Mesendoderm (in vitro differentiated cells): ENCODE measurements at regions not wholly inside any gene's neighbourhood (a gene's known extent, or its start where the extent isn't known, plus 50 kb on each side); places are given as distances from the start of the nearest gene placed in this dataset.

Source experiments
- DNase-seq: peaks from one replicate; pipeline ENCODE4 v3.0.0; 2013
- H2AK5ac ChIP-seq: 2 replicates; pipeline ENCODE4 v1.6.1; 2013; ENCODE audit warnings: low read length, inconsistent platforms
- H2BK120ac ChIP-seq: 2 replicates; pipeline ENCODE4 v1.6.1; 2013; ENCODE audit warnings: low read depth, mild to moderate bottlenecking, low read length, moderate library complexity, mixed read lengths
- H2BK15ac ChIP-seq: replicated peaks from 2 replicates; pipeline ENCODE4 v1.6.1; 2013; ENCODE audit warnings: low read depth, mild to moderate bottlenecking, moderate library complexity
- H2BK5ac ChIP-seq: 2 replicates; pipeline ENCODE4 v1.6.1; 2013; ENCODE audit warnings: low read length, inconsistent platforms
- H3K18ac ChIP-seq: 2 replicates; pipeline ENCODE4 v1.6.1; 2013; ENCODE audit warnings: mild to moderate bottlenecking, low read length, mixed read lengths
- H3K23ac ChIP-seq: one replicate; pipeline ENCODE4 v1.6.1; 2013; ENCODE audit warnings: low read length
- H3K27ac ChIP-seq: 2 replicates; pipeline ENCODE4 v1.5.1; 2013; ENCODE audit warnings: low read depth, mild to moderate bottlenecking, inconsistent platforms, low read length, moderate library complexity
- H3K27me3 ChIP-seq: 2 replicates; pipeline ENCODE4 v1.6.1; 2013; ENCODE audit warnings: low read length, control low read depth, mild to moderate bottlenecking, inconsistent platforms; ENCODE audit not compliant: insufficient read depth, poor library complexity
- H3K36me3 ChIP-seq: 2 replicates; pipeline ENCODE4 v1.6.1; 2013; ENCODE audit warnings: low read length, inconsistent platforms; ENCODE audit not compliant: control insufficient read depth, insufficient read depth
- H3K4ac ChIP-seq: one replicate; pipeline ENCODE4 v1.6.1; 2013; ENCODE audit warnings: low read depth, mild to moderate bottlenecking, low read length, moderate library complexity
- H3K4me1 ChIP-seq: 2 replicates; pipeline ENCODE4 v1.6.1; 2013; ENCODE audit warnings: low read depth, low read length, inconsistent platforms; ENCODE audit not compliant: control insufficient read depth
- H3K4me2 ChIP-seq: 2 replicates; pipeline ENCODE4 v1.6.1; 2013; ENCODE audit warnings: low read length
- H3K4me3 ChIP-seq: 2 replicates; pipeline ENCODE4 v1.5.1; 2013; ENCODE audit warnings: mild to moderate bottlenecking, low read length
- H3K56ac ChIP-seq: one replicate; pipeline ENCODE4 v1.6.1; 2013; ENCODE audit warnings: low read length
- H3K79me1 ChIP-seq: 2 replicates; pipeline ENCODE4 v1.6.1; 2013; ENCODE audit warnings: low read length, inconsistent platforms
- H3K79me2 ChIP-seq: 2 replicates; pipeline ENCODE4 v1.6.1; 2013; ENCODE audit warnings: mild to moderate bottlenecking, low read length; ENCODE audit not compliant: control insufficient read depth, insufficient read depth
- H3K9ac ChIP-seq: 2 replicates; pipeline ENCODE4 v1.6.1; 2013; ENCODE audit warnings: low read length, inconsistent platforms
- H4K5ac ChIP-seq: one replicate; pipeline ENCODE4 v1.6.1; 2013; ENCODE audit warnings: low read length
- H4K8ac ChIP-seq: one replicate; pipeline ENCODE4 v1.6.1; 2013; ENCODE audit warnings: low read depth, mild to moderate bottlenecking, control low read depth, low read length, moderate library complexity
- WGBS: extraction: QIAGEN DNeasy Blood & Tissue Kit; methylation state at CpG from one replicate; pipeline ENCODE4 v1.1.7; 2013; ENCODE audit warnings: low lambda C conversion rate, missing lambda C conversion rate; ENCODE audit not compliant: insufficient coverage; ENCODE audit errors: extremely low coverage; 5-methylcytosine and 5-hydroxymethylcytosine counted together

DNA sequence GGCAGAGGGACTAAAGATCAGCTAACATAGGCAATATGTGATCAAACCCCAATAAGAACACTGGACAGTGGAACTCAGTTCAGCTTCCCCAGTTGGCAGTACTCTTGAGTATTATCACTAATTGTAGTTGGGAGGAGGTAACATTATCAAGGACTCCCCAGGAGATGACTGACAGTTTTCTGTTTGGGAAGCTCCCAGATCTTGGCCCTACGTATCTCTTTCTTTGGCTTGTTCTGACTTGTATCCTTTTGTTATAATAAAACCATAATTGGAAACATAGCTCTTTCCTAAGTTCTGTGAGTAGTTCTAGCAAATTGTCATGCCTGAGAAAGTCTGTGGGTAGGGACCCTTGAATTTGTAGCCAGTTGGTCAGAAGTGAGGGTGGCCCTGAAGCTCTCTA, 316.4 kb downstream of the ZNF621 start:
- Histone ChIP-seq H4K5ac (no peak overlapping the region), H3K56ac (no peak overlapping the region), H3K4me1 (no peaks in the 10 kb centered on the region), H2BK5ac (no peak overlapping the region), H2BK120ac (peak overlapping the region; percentile 78), H3K27ac (no peak overlapping the region), H3K36me3 (no peaks in the 10 kb centered on the region), H2BK15ac (no peak overlapping the region), H3K4me3 (no peak overlapping the region), H3K9ac (no peak overlapping the region), H3K4me2 (no peak overlapping the region), H3K79me1 (no peaks in the 10 kb centered on the region), H2AK5ac (no peak overlapping the region), H3K23ac (no peak overlapping the region), H3K27me3 (no peaks in the 10 kb centered on the region), H3K4ac (no peak overlapping the region), H3K79me2 (no peaks in the 10 kb centered on the region), H4K8ac (no peak overlapping the region), H3K18ac (peak overlapping the region; percentile 61)
- no peak for DNase-seq
- no CpG with 5 or more reads among the region's 1 CpG for whole genome bisulfite sequencing

DNA sequence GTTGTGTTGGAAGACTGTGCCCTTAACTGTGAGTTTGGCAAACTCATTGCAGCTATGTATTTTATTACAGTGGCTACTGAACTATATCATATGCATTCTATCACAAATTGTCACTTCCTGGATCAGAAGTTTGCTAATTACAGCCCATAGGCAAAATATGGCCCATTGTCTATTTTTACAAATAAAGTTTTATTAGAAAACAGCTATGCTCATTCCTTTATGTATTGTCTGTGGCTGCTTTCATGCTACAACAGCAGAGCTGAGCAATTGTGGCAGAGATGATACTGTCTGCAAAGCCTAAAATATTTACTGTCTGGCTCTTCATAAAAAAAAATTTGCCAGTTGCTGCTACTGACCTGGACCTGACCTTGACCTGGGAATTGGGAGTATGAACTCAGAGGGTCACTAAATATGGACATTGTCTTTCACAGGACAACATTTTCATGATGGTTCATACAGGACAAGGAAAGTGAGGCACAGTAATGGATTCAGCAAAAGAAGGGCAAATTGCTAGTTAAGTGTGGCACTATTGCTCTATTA, 316.9 kb downstream of the ZNF621 start:
- Histone ChIP-seq H4K8ac (no peak overlapping the region), H3K79me1 (no peaks in the 10 kb centered on the region), H2BK15ac (no peak overlapping the region), H3K27me3 (no peaks in the 10 kb centered on the region), H3K36me3 (no peaks in the 10 kb centered on the region), H3K18ac (peak overlapping the region; percentile 61), H3K4me3 (no peak overlapping the region), H3K4ac (no peak overlapping the region), H3K4me1 (no peaks in the 10 kb centered on the region), H3K4me2 (no peak overlapping the region), H2BK5ac (no peak overlapping the region), H2AK5ac (no peak overlapping the region), H3K9ac (no peak overlapping the region), H3K56ac (no peak overlapping the region), H3K23ac (no peak overlapping the region), H3K79me2 (no peaks in the 10 kb centered on the region), H3K27ac (no peak overlapping the region), H4K5ac (no peak overlapping the region), H2BK120ac (peak overlapping the region; percentile 78)
- DNase-seq = no peak

DNA sequence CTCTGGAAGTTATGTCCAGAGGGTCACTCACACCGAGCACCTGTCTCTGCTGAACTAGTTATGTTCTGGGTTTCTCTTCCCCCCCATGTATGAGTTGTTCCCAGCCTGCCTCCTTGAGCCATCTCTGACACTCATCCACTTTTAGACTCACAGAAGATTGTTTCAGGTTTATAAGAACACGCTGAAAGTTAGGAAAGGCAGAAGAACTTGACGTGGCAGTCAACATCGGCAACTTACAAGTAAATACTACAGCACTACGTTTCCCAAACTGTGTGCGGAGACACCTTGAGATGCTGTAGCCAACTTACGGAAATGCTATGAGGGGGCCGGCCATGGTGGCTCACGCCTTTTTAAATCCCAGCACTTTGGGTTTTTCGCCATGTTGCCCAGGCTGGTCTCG, 318.0 kb downstream of the ZNF621 start:
- no CpG with 5 or more reads among the region's 11 CpGs for WGBS

DNA sequence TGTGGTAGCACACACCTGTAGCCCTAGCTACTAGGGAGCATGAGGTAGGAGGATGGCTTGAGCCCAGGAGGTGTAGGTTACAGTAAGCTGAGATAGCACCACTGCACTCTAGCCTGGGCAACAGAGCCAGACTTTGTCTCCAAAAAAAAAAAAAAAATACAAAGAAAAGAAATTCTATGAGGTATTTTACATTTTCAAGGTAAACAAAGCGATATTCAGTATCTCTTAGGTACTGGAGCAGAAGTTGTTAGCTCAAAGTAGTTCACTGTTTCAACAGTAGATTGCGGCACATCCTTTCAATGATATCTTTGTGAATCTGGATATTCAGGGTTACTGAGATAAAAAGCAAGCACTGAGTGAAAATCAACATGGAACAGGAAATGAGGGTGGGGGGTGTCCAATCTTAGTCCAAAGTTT, 318.5 kb downstream of the ZNF621 start:
- Histone ChIP-seq H2BK120ac (no peak overlapping the region), H3K4ac (no peak overlapping the region), H3K27ac (peak overlapping the region; percentile 24), H3K18ac (peak overlapping the region; percentile 28), H3K36me3 (no peaks in the 10 kb centered on the region), H2BK15ac (no peak overlapping the region), H3K4me3 (no peak overlapping the region), H2BK5ac (no peak overlapping the region), H3K4me1 (peaks cover 3% of the 10 kb centered on the region), H3K27me3 (no peaks in the 10 kb centered on the region), H4K8ac (no peak overlapping the region), H3K9ac (no peak overlapping the region), H4K5ac (no peak overlapping the region), H3K56ac (no peak overlapping the region), H2AK5ac (no peak overlapping the region), H3K23ac (no peak overlapping the region), H3K79me1 (no peaks in the 10 kb centered on the region), H3K4me2 (no peak overlapping the region), H3K79me2 (no peaks in the 10 kb centered on the region)
- DNase-seq = no peak
- no CpG with 5 or more reads among the region's 2 CpGs for WGBS

More for the DNA sequence above, 318.0 kb downstream of the ZNF621 start:
- Histone ChIP-seq H3K4me1 (no peaks in the 10 kb centered on the region), H3K36me3 (no peaks in the 10 kb centered on the region), H2BK5ac (no peak overlapping the region), H3K56ac (no peak overlapping the region), H2BK15ac (peak overlapping the region; percentile 9), H3K79me2 (no peaks in the 10 kb centered on the region), H3K4me3 (no peak overlapping the region), H3K23ac (no peak overlapping the region), H4K8ac (no peak overlapping the region), H2AK5ac (no peak overlapping the region), H2BK120ac (no peak overlapping the region), H3K27ac (no peak overlapping the region), H3K79me1 (no peaks in the 10 kb centered on the region), H3K9ac (no peak overlapping the region), H3K27me3 (no peaks in the 10 kb centered on the region), H3K4me2 (no peak overlapping the region), H3K4ac (no peak overlapping the region), H4K5ac (no peak overlapping the region), H3K18ac (peak overlapping the region; percentile 28)
- DNase-seq = no peak

DNA sequence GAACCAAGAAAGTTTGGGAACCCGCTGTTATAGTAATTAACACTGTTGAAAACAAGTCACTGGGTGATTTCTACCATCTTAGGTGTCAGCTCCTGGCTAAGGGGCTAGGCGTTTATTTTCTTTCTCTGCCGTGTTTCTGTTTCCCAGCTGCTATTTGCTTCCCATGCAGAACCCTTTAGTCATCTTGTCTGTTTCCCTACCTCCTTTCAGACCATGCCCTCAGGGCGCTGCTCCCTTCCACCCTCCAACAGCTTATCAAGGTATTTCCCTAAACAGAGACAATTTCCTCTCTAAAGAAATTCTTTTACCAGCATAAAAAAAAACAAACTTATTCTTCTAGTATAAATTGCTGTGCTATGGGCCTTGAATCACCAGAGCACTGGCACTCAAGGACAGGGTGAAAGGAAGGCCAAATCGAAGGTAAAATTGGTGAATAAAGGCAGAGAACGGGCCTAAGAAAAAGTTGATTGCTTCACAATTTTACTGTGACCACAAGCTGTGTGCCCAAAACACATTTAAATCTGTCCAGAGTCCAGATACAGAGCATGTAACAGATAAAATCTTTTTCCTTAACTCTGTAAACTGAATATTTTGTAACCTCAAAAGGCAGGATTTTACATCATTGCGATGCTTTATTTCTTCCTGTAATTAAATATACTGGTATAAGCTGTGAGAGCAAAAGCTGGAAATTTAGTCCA, 319.2 kb downstream of the ZNF621 start:
- no CpG with 5 or more reads among the region's 7 CpGs for WGBS
- Histone ChIP-seq H3K4ac (no peak overlapping the region), H3K27ac (peak overlapping the region; percentile 79), H3K4me2 (no peak overlapping the region), H3K79me1 (no peaks in the 10 kb centered on the region), H4K8ac (no peak overlapping the region), H3K36me3 (no peaks in the 10 kb centered on the region), H3K4me3 (no peak overlapping the region), H4K5ac (peak overlapping the region; percentile 72), H3K9ac (peak overlapping the region; percentile 10), H2BK15ac (peak overlapping the region; percentile 25), H2AK5ac (no peak overlapping the region), H2BK120ac (peak overlapping the region; percentile 35), H3K23ac (no peak overlapping the region), H2BK5ac (no peak overlapping the region), H3K27me3 (no peaks in the 10 kb centered on the region), H3K79me2 (no peaks in the 10 kb centered on the region), H3K56ac (no peak overlapping the region), H3K18ac (peak overlapping the region; percentile 86), H3K4me1 (peaks cover 3% of the 10 kb centered on the region)
- DNase-seq = peak; percentile 93

DNA sequence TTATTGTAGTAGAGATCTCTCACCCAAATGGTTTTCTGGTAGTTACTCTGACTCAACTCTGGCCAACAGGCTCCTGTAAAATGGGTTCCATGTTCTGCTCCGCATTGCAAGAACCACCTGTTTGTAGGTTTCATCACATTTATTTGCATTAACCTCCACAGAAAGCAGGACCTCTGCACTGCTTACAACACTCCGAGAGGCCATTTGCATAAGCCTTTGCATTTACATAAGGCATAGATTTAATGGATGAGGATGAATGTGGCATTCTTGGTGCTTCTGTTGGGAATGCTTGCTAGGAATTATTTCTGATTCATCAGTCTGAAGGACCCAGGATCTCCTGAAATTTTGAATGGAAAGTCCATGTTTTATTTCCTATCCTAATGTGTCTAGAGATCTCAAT, 320.1 kb downstream of the ZNF621 start:
- H3K79me1 ChIP-seq = no peaks in the 10 kb centered on the region
- H4K8ac ChIP-seq = no peak overlapping the region
- no peak overlapping the region for H3K9ac ChIP-seq
- H3K27ac ChIP-seq = no peak overlapping the region
- H2BK15ac ChIP-seq = no peak overlapping the region
- no peak overlapping the region for H2BK5ac ChIP-seq
- H3K4me1 ChIP-seq = peaks cover 3% of the 10 kb centered on the region
- H3K4me2 ChIP-seq = no peak overlapping the region
- H3K79me2 ChIP-seq = no peaks in the 10 kb centered on the region
- no peak for DNase-seq
- H3K4ac ChIP-seq = no peak overlapping the region
- H2AK5ac ChIP-seq = no peak overlapping the region
- no peak overlapping the region for H3K23ac ChIP-seq
- no CpG with 5 or more reads among the region's 2 CpGs for WGBS
- peak overlapping the region; percentile 71 for H3K18ac ChIP-seq
- H3K56ac ChIP-seq = no peak overlapping the region
- no peak overlapping the region for H4K5ac ChIP-seq
- no peaks in the 10 kb centered on the region for H3K27me3 ChIP-seq
- H3K36me3 ChIP-seq = no peaks in the 10 kb centered on the region
- no peak overlapping the region for H2BK120ac ChIP-seq
- no peak overlapping the region for H3K4me3 ChIP-seq
